ENCODE measurements at regions not wholly inside any gene's neighbourhood (a gene's known extent, or its start where the extent isn't known, plus 50 kb on each side); places are given as distances from the start of the nearest gene placed in this dataset.
A peak's percentile ranks its signal among the peaks of the same experiment; 100 is the strongest.

GRCh38 chr4:66266035-66266434, 595.7 kb upstream of the EPHA5 start:
- ATAC-seq (no peak), DNase-seq (peak in 1 of 10 donors; percentile 48)
- no peak overlapping the region for H3K27ac Mint-ChIP-seq
- POLR2A ChIA-PET = no interaction called here
- peaks cover 0 to 8% (median 0%) of the 10 kb centered on the region in 3 donors for H3K36me3 Mint-ChIP-seq
- H3K9me3 Mint-ChIP-seq = peaks cover 6 to 32% (median 15%) of the 10 kb centered on the region in 9 donors
- H3K4me3 Mint-ChIP-seq = no peak overlapping the region
- no peaks in the 10 kb centered on the region for H3K27me3 Mint-ChIP-seq
- no peaks in the 10 kb centered on the region for H3K4me1 Mint-ChIP-seq

GRCh38 chr4:66252291-66252690, 582.0 kb upstream of the EPHA5 start:
- H3K4me1 Mint-ChIP-seq = no peaks in the 10 kb centered on the region
- DNase-seq = no peak
- no peak for ATAC-seq
- H3K4me3 Mint-ChIP-seq = no peak overlapping the region
- H3K9me3 Mint-ChIP-seq = peaks cover 4 to 25% (median 17%) of the 10 kb centered on the region in 9 donors
- H3K27ac Mint-ChIP-seq = no peak overlapping the region
- peaks cover 0 to 4% (median 0%) of the 10 kb centered on the region in 3 donors for H3K36me3 Mint-ChIP-seq
- POLR2A ChIA-PET = no interaction called here
- no peaks in the 10 kb centered on the region for H3K27me3 Mint-ChIP-seq

DNA sequence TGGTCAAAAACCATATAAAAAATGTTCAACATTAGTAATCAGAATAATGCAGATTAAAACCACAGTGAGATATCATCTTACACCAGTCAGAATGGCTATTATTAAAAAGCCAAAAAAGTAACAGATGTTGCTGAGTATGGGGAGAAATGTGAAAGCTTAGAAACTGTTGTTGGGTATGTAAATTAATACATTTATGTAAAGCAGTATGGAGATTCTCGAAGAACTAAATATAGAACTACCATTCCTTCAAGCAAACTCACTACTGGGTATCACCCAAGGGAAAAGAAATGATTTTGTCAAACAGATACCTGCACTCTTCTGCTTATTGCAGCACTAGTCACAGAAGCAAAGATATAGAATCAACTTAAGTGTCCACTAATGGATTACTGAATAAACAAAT, 576.4 kb upstream of the EPHA5 start:
- Mint-ChIP-seq H3K9me3 (peaks cover 13 to 37% (median 22%) of the 10 kb centered on the region in 9 donors), H3K36me3 (peaks cover 0 to 5% (median 0%) of the 10 kb centered on the region in 3 donors), H3K27ac (no peak overlapping the region), H3K4me3 (no peak overlapping the region), H3K27me3 (no peaks in the 10 kb centered on the region), H3K4me1 (no peaks in the 10 kb centered on the region)
- no peak for DNase-seq
- POLR2A ChIA-PET = no interaction called here
- no peak for ATAC-seq

- H3K4me3 Mint-ChIP-seq = no peak overlapping the region
- H3K4me1 Mint-ChIP-seq = no peaks in the 10 kb centered on the region
Measured at GRCh38 chr4:66235876-66236275, 565.6 kb upstream of the EPHA5 start.

GRCh38 chr4:66229885-66230284, 559.6 kb upstream of the EPHA5 start:
- H3K36me3 Mint-ChIP-seq = no peaks in the 10 kb centered on the region
- no peak for DNase-seq
- no peak overlapping the region for H3K27ac Mint-ChIP-seq
- ATAC-seq = no peak
- H3K4me1 Mint-ChIP-seq = no peaks in the 10 kb centered on the region
- POLR2A ChIA-PET = no interaction called here
- peaks cover 0 to 8% (median 0%) of the 10 kb centered on the region in 9 donors for H3K9me3 Mint-ChIP-seq
- no peak overlapping the region for H3K4me3 Mint-ChIP-seq
- H3K27me3 Mint-ChIP-seq = no peaks in the 10 kb centered on the region

More at GRCh38 chr4:66235876-66236275, 565.6 kb upstream of the EPHA5 start:
- DNase-seq (no peak), ATAC-seq (no peak)
- Mint-ChIP-seq H3K27ac (no peak overlapping the region), H3K36me3 (no peaks in the 10 kb centered on the region), H3K9me3 (peaks cover 0 to 21% (median 7%) of the 10 kb centered on the region in 9 donors), H3K27me3 (no peaks in the 10 kb centered on the region)
- POLR2A ChIA-PET = no interaction called here

GRCh38 chr4:66225539-66225938, 555.2 kb upstream of the EPHA5 start:
- Mint-ChIP-seq H3K4me1 (no peaks in the 10 kb centered on the region), H3K27me3 (no peaks in the 10 kb centered on the region), H3K4me3 (no peak overlapping the region), H3K9me3 (peaks cover 0 to 9% (median 0%) of the 10 kb centered on the region in 9 donors), H3K36me3 (no peaks in the 10 kb centered on the region), H3K27ac (no peak overlapping the region)
- ATAC-seq (no peak), DNase-seq (no peak)
- POLR2A ChIA-PET = no interaction called here

GRCh38 chr4:66223068-66223703, 552.9 kb upstream of the EPHA5 start:
- Mint-ChIP-seq H3K4me1 (no peaks in the 10 kb centered on the region), H3K4me3 (no peak overlapping the region), H3K36me3 (no peaks in the 10 kb centered on the region), H3K9me3 (peaks cover 0 to 11% (median 4%) of the 10 kb centered on the region in 9 donors), H3K27me3 (no peaks in the 10 kb centered on the region), H3K27ac (no peak overlapping the region)
- POLR2A ChIA-PET = no interaction called here
- ATAC-seq = no peak
- DNase-seq = no peak

DNA sequence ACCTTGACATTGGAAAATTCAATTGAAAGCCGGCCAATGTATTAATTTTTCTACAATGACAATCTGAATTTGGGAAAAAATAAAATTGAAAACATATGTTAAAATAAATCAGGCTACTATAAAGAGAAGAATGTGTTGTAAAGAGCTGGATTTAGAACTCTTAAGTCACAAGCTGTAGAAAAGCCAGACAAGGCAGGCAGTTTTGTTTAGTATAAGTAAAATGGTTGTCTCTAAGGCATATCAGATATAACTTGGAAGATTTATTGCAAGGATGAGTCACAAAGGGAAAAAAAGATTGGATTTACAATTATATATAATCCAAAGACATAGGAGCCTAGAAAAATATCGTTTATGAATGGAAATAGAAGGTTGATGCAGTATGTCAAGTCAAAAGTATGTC, 549.1 kb upstream of the EPHA5 start:
- Mint-ChIP-seq H3K36me3 (no peaks in the 10 kb centered on the region), H3K27me3 (no peaks in the 10 kb centered on the region), H3K9me3 (peaks cover 0 to 12% (median 5%) of the 10 kb centered on the region in 9 donors), H3K4me3 (no peak overlapping the region), H3K4me1 (no peaks in the 10 kb centered on the region), H3K27ac (no peak overlapping the region)
- no peak for DNase-seq
- ATAC-seq = no peak
- POLR2A ChIA-PET = no interaction called here

GRCh38 chr4:66216252-66216651, 546.0 kb upstream of the EPHA5 start:
- Mint-ChIP-seq H3K36me3 (no peaks in the 10 kb centered on the region), H3K4me3 (no peak overlapping the region), H3K4me1 (no peaks in the 10 kb centered on the region), H3K27me3 (no peaks in the 10 kb centered on the region), H3K27ac (no peak overlapping the region), H3K9me3 (peaks cover 0 to 20% (median 7%) of the 10 kb centered on the region in 9 donors)
- DNase-seq = no peak
- ATAC-seq = no peak
- POLR2A ChIA-PET = no interaction called here

- no peak for ATAC-seq
- Mint-ChIP-seq H3K27ac (no peak overlapping the region), H3K36me3 (no peaks in the 10 kb centered on the region), H3K27me3 (no peaks in the 10 kb centered on the region), H3K4me3 (no peak overlapping the region), H3K4me1 (no peaks in the 10 kb centered on the region), H3K9me3 (peaks cover 11 to 38% (median 16%) of the 10 kb centered on the region in 9 donors)
- no peak for DNase-seq
- POLR2A ChIA-PET = no interaction called here
Measured at GRCh38 chr4:66212489-66212888, 542.2 kb upstream of the EPHA5 start.

- Mint-ChIP-seq H3K9me3 (peaks cover 8 to 19% (median 14%) of the 10 kb centered on the region in 9 donors), H3K27me3 (no peaks in the 10 kb centered on the region), H3K4me1 (no peaks in the 10 kb centered on the region), H3K4me3 (no peak overlapping the region), H3K36me3 (no peaks in the 10 kb centered on the region), H3K27ac (no peak overlapping the region)
- DNase-seq (no peak), ATAC-seq (no peak)
- POLR2A ChIA-PET = no interaction called here
Measured at GRCh38 chr4:66204534-66205247, 534.4 kb upstream of the EPHA5 start.

DNA sequence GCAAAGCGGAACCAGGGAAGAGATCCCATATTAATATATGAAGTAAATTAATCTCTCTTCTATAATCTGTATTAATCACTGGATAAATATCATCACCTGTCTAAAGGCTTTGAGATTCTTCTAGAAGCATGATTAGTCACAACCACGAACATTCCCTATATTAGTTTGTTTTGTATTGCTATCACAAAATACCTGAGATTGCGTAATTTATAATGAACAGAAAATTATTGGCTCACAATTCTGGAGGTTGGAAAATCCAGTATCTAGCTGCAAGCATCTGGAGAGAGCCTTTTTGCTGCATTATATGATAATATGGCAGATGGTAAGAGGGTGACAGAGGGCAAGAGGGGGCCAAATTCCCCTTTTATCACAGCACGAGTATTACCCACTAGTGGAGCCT, 532.6 kb upstream of the EPHA5 start:
- Mint-ChIP-seq H3K9me3 (peaks cover 1 to 8% (median 4%) of the 10 kb centered on the region in 9 donors), H3K4me1 (no peaks in the 10 kb centered on the region), H3K4me3 (no peak overlapping the region), H3K36me3 (no peaks in the 10 kb centered on the region), H3K27ac (no peak overlapping the region), H3K27me3 (no peaks in the 10 kb centered on the region)
- DNase-seq (no peak), ATAC-seq (no peak)
- POLR2A ChIA-PET = no interaction called here

DNA sequence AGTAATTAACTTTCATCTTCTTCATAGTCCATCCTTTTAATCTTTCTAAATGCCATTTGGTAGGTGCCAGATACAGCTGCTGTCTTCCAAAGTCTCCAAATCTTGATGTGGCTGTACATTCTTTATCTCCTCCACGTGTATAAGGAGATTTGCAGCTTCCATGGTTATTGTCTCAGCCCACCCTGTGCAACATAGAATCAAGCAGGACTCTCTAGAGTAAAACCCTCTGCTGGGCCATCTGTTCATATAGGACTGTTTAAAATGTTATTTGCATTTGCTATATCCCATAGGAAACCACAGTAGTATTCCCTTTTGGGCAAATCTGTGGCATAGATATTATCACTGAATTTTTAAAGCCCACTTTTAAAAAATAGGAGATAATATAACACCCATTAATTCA, 527.2 kb upstream of the EPHA5 start:
- H3K4me1 Mint-ChIP-seq = no peaks in the 10 kb centered on the region
- DNase-seq (no peak), ATAC-seq (no peak)
- POLR2A ChIA-PET = no interaction called here
- H3K9me3 Mint-ChIP-seq = peaks cover 0 to 8% (median 0%) of the 10 kb centered on the region in 9 donors
- no peaks in the 10 kb centered on the region for H3K27me3 Mint-ChIP-seq
- no peak overlapping the region for H3K4me3 Mint-ChIP-seq
- no peaks in the 10 kb centered on the region for H3K36me3 Mint-ChIP-seq
- no peak overlapping the region for H3K27ac Mint-ChIP-seq

DNA sequence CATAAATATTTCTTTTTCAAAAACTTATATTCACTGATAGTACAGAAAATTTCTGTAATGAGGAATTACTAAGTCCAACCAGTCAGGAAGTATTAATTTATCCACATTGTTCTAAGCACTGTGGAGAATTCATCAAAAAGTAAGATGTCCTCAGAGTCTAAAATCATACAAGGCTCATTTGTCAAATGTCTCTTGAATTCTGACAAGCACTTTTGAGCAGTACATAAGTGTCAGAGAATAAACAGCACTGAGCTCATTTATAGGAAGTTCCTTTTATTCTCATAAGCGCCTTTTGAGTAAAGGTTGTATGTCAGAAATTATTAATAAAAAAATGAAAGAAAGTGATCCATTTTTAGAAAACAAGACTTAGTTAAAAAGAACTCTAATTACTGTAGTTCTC, 523.2 kb upstream of the EPHA5 start:
- H3K36me3 Mint-ChIP-seq = no peaks in the 10 kb centered on the region
- peaks cover 0 to 10% (median 0%) of the 10 kb centered on the region in 9 donors for H3K9me3 Mint-ChIP-seq
- DNase-seq (no peak), ATAC-seq (no peak)
- no peak overlapping the region for H3K4me3 Mint-ChIP-seq
- no peaks in the 10 kb centered on the region for H3K27me3 Mint-ChIP-seq
- H3K4me1 Mint-ChIP-seq = no peaks in the 10 kb centered on the region
- POLR2A ChIA-PET = no interaction called here
- H3K27ac Mint-ChIP-seq = no peak overlapping the region

Data from naive thymus-derived CD8-positive, alpha-beta T cell (primary cell).